H1 (cell line): ENCODE measurements at regions not wholly inside any gene's neighbourhood (a gene's known extent, or its start where the extent isn't known, plus 50 kb on each side); places are given as distances from the start of the nearest gene placed in this dataset.

Experiments
- CTCF ChIA-PET: fragments of 300-600 bp; sonication (Branson Sonifier 250); formaldehyde crosslinking; loops from one replicate; lab custom pipeline; 2021; ENCODE audit not compliant: partially characterized antibody; lab: Charles Lee
- POLR2A ChIA-PET: fragments of 300-600 bp; sonication (Branson Sonifier 250); formaldehyde crosslinking; loops from one replicate; lab custom pipeline; 2021; ENCODE audit warnings: inconsistent platforms; ENCODE audit not compliant: partially characterized antibody; lab: Charles Lee
- DNase-seq, 2 experiments: peaks; one replicate each; pipeline versions ENCODE4 v3.0.0 to v3.0.0-alpha.2; 2010 to 2022; ENCODE audit warnings: low spot score in 2 of 2, low read depth in 1 of 2, mixed read lengths in 1 of 2
- FAIRE-seq: peaks from 2 replicates; lab custom pipeline; 2011; peaks lifted over from hg19 to GRCh38; lab: Jason Lieb, UNC
- H2AFZ ChIP-seq: 2 replicates; pipeline ENCODE4 v1.8.1; 2012; ENCODE audit warnings: low read length, inconsistent platforms
- H2AK5ac ChIP-seq: 2 replicates; pipeline ENCODE4 v1.6.1; 2013; ENCODE audit warnings: low read depth, low read length
- H2BK120ac ChIP-seq: replicated peaks from 2 replicates; pipeline ENCODE3; 2013; ENCODE audit warnings: low read depth, low read length, inconsistent platforms
- H2BK12ac ChIP-seq: 2 replicates; pipeline ENCODE4 v1.6.1; 2013; ENCODE audit warnings: low read depth, low read length
- H2BK15ac ChIP-seq: 2 replicates; pipeline ENCODE4 v1.6.1; 2013; ENCODE audit warnings: low read length
- H2BK20ac ChIP-seq: 2 replicates; pipeline ENCODE4 v1.6.1; 2013; ENCODE audit warnings: low read length
- H2BK5ac ChIP-seq: 2 replicates; pipeline ENCODE4 v1.6.1; 2013; ENCODE audit warnings: low read depth, low read length
- H3K14ac ChIP-seq: 2 replicates; pipeline ENCODE4 v1.6.1; 2013; ENCODE audit warnings: inconsistent platforms; ENCODE audit not compliant: insufficient read length
- H3K18ac ChIP-seq: 2 replicates; pipeline ENCODE4 v1.6.1; 2013; ENCODE audit warnings: low read length; ENCODE audit errors: extremely low read depth
- H3K23ac ChIP-seq: 2 replicates; pipeline ENCODE4 v1.6.1; 2013; ENCODE audit warnings: inconsistent platforms; ENCODE audit not compliant: insufficient read length
- H3K23me2 ChIP-seq: 2 replicates; pipeline ENCODE4 v1.6.1; 2013; ENCODE audit warnings: low read depth, low read length
- H3K27ac ChIP-seq: 2 replicates; pipeline ENCODE4 v1.6.1; 2011; ENCODE audit warnings: low read depth, low read length, inconsistent platforms
- H3K27me3 ChIP-seq, 4 experiments: replicated peaks in 1 of 4; 1 replicate in 1 of 4; 2 replicates in 3 of 4; pipeline versions ENCODE4 v1.6.1 to v1.8.1; 2011 to 2013; ENCODE audit warnings: low read length in 3 of 4, mild to moderate bottlenecking in 3 of 4, inconsistent platforms in 2 of 4, mixed read lengths in 2 of 4, moderate library complexity in 1 of 4; ENCODE audit not compliant: control insufficient read depth in 3 of 4, insufficient read depth in 3 of 4; ENCODE audit errors: extremely low read depth in 1 of 4
- H3K36me3 ChIP-seq, 4 experiments: 2 replicates each; pipeline versions ENCODE4 v1.6.1 to v1.8.1; 2011 to 2013; ENCODE audit warnings: mild to moderate bottlenecking in 4 of 4, low read length in 3 of 4, moderate library complexity in 2 of 4, control low read depth in 1 of 4, inconsistent platforms in 1 of 4; ENCODE audit not compliant: insufficient read depth in 4 of 4, control insufficient read depth in 2 of 4
- H3K4ac ChIP-seq: replicated peaks from 2 replicates; pipeline ENCODE3; 2013; ENCODE audit warnings: low read length, low read depth, mixed read lengths, inconsistent platforms; ENCODE audit not compliant: insufficient read length
- H3K4me1 ChIP-seq, 4 experiments: replicated peaks in 1 of 4; 1 replicate in 1 of 4; 2 replicates in 3 of 4; pipeline versions ENCODE4 v1.6.1 to v1.8.1; 2011 to 2013; ENCODE audit warnings: low read length in 3 of 4, inconsistent platforms in 2 of 4, mixed read lengths in 1 of 4; ENCODE audit not compliant: insufficient read depth in 4 of 4, control insufficient read depth in 3 of 4
- H3K4me2 ChIP-seq, 2 experiments: 2 replicates each; pipeline versions ENCODE4 v1.6.1 to v1.8.1; 2011 to 2013; ENCODE audit warnings: low read depth in 2 of 2, low read length in 2 of 2, control low read depth in 1 of 2, inconsistent platforms in 1 of 2, mild to moderate bottlenecking in 1 of 2; ENCODE audit not compliant: insufficient read depth in 1 of 2
- H3K4me3 ChIP-seq, 4 experiments: fragments of 200-600, 300-600 bp in 1 of 4; sonication (generic), shearing (Covaris generic), sonication (Bioruptor Twin) in 1 of 4; 2 replicates each; pipeline versions ENCODE4 v1.5.1 to v1.8.1; 2011 to 2016; ENCODE audit warnings: low read length in 4 of 4, low read depth in 3 of 4, control low read depth in 2 of 4, inconsistent platforms in 2 of 4, mild to moderate bottlenecking in 2 of 4, mixed read lengths in 1 of 4, moderate library complexity in 1 of 4; ENCODE audit not compliant: insufficient read depth in 2 of 4; ENCODE audit errors: extremely low read depth in 1 of 4
- H3K56ac ChIP-seq: replicated peaks from 2 replicates; pipeline ENCODE3; 2013; ENCODE audit warnings: low read depth, mild to moderate bottlenecking, mixed read lengths, low read length, inconsistent platforms; ENCODE audit not compliant: insufficient read length
- H3K79me1 ChIP-seq: 2 replicates; pipeline ENCODE4 v1.6.1; 2013; ENCODE audit warnings: low read depth, low read length, control low read depth
- H3K79me2 ChIP-seq, 2 experiments: 2 replicates each; pipeline versions ENCODE4 v1.6.1 to v1.8.1; 2012 to 2013; ENCODE audit warnings: low read length in 2 of 2, mild to moderate bottlenecking in 2 of 2, inconsistent platforms in 1 of 2; ENCODE audit not compliant: insufficient read depth in 2 of 2, control insufficient read depth in 1 of 2
- H3K9ac ChIP-seq, 4 experiments: replicated peaks in 1 of 4; 1 replicate in 1 of 4; 2 replicates in 3 of 4; pipeline versions ENCODE4 v1.6.1 to v1.8.1; 2011 to 2013; ENCODE audit warnings: low read depth in 3 of 4, low read length in 3 of 4, control low read depth in 2 of 4, mild to moderate bottlenecking in 2 of 4, moderate library complexity in 2 of 4, inconsistent platforms in 1 of 4; ENCODE audit errors: extremely low read depth in 1 of 4
- H3K9me3 ChIP-seq, 2 experiments: 2 replicates each; pipeline versions ENCODE4 v1.6.1 to v1.8.1; 2012 to 2013; ENCODE audit warnings: mild to moderate bottlenecking in 2 of 2, moderate library complexity in 2 of 2, control low read depth in 1 of 2, inconsistent platforms in 1 of 2, low read depth in 1 of 2, low read length in 1 of 2, mixed read lengths in 1 of 2; ENCODE audit not compliant: insufficient read depth in 2 of 2
- H4K20me1 ChIP-seq, 2 experiments: replicated peaks in 1 of 2; 2 replicates each; pipeline versions ENCODE3 to v1.8.1; 2011 to 2013; ENCODE audit warnings: inconsistent platforms in 2 of 2, low read length in 2 of 2, mild to moderate bottlenecking in 1 of 2; ENCODE audit not compliant: insufficient read depth in 2 of 2, control insufficient read depth in 1 of 2
- H4K5ac ChIP-seq: 2 replicates; pipeline ENCODE4 v1.6.1; 2013; ENCODE audit warnings: low read length, low read depth, mixed read lengths, inconsistent platforms; ENCODE audit not compliant: insufficient read length
- H4K8ac ChIP-seq: 2 replicates; pipeline ENCODE4 v1.8.0; 2013; ENCODE audit warnings: mild to moderate bottlenecking, moderate library complexity, low read length, inconsistent platforms; ENCODE audit not compliant: insufficient read depth; ENCODE audit errors: extremely low read depth
- H4K91ac ChIP-seq: replicated peaks from 2 replicates; pipeline ENCODE3; 2013; ENCODE audit warnings: low read length, mixed read lengths, inconsistent platforms; ENCODE audit not compliant: insufficient read length
- CTCF ChIP-seq, 3 experiments: IDR thresholded peaks; 1 replicate in 2 of 3; 2 replicates in 1 of 3; pipeline versions ENCODE4 v1.5.1 to v1.6.1; 2011; ENCODE audit warnings: low read length in 3 of 3, mild to moderate bottlenecking in 3 of 3, inconsistent platforms in 2 of 3, low read depth in 1 of 3, moderate library complexity in 1 of 3; ENCODE audit not compliant: insufficient read depth in 1 of 3; ENCODE audit errors: control extremely low read depth in 1 of 3
- GABPA ChIP-seq: IDR thresholded peaks from 2 replicates; pipeline ENCODE4 v1.6.1; 2011; ENCODE audit warnings: mild to moderate bottlenecking, low read length, moderate library complexity, borderline replicate concordance; ENCODE audit not compliant: insufficient read depth
- KDM4A ChIP-seq: IDR thresholded peaks from one replicate; pipeline ENCODE4 v1.7.1; 2012; ENCODE audit warnings: low read depth, mild to moderate bottlenecking, moderate library complexity, low read length, inconsistent platforms; ENCODE audit not compliant: severe bottlenecking
- PHF8 ChIP-seq: fragments of 200-600 bp; sonication (generic); conservative IDR thresholded peaks from 2 replicates; pipeline ENCODE4 v1.7.1; 2012; ENCODE audit warnings: low read depth, mild to moderate bottlenecking, inconsistent platforms, low read length, moderate library complexity
- RAD21 ChIP-seq, 2 experiments: IDR thresholded peaks in 1 of 2; conservative IDR thresholded peaks in 1 of 2; 2 replicates each; pipeline ENCODE4 v1.6.1; 2011; ENCODE audit warnings: low read depth in 2 of 2, low read length in 2 of 2, improper control_type of control experiment in 1 of 2, inconsistent platforms in 1 of 2, mild to moderate bottlenecking in 1 of 2, moderate library complexity in 1 of 2
- YY1 ChIP-seq: IDR thresholded peaks from 2 replicates; pipeline ENCODE4 v1.6.1; 2011; ENCODE audit warnings: low read depth, mild to moderate bottlenecking, low read length
- WGBS, 2 experiments: shearing (Covaris generic) in 1 of 2; methylation state at CpG; one replicate each; pipeline versions ENCODE4 v1.1.6 to v1.1.7; 2013 to 2015; ENCODE audit warnings: low lambda C conversion rate in 2 of 2, mixed read lengths in 2 of 2, inconsistent platforms in 1 of 2, low coverage in 1 of 2, missing lambda C conversion rate in 1 of 2; ENCODE audit not compliant: insufficient replicate concordance in 2 of 2, insufficient coverage in 1 of 2, insufficient read length in 1 of 2; ENCODE audit errors: extremely low coverage in 1 of 2, missing lambda C conversion rate in 1 of 2; 5-methylcytosine and 5-hydroxymethylcytosine counted together

- no peak overlapping the region for H3K14ac ChIP-seq
- H2BK120ac ChIP-seq: no peak overlapping the region
- no peak overlapping the region for H4K5ac ChIP-seq
- no peak overlapping the region for H3K27ac ChIP-seq
- no peak overlapping the region for H2BK20ac ChIP-seq
- H4K91ac ChIP-seq: no peak overlapping the region
- H3K4me1 ChIP-seq: peaks cover 0 to 8% (median 4%) of the 10 kb centered on the region in 4 experiments; a peak in 3 of 7 replicates
- peaks cover 2% of the 10 kb centered on the region; the same call in 1 of the 2 replicates for H3K23me2 ChIP-seq
- no peak overlapping the region for H2BK12ac ChIP-seq
- no peak overlapping the region for H2BK15ac ChIP-seq
- WGBS, 2 experiments: 92% methylated on average over 4 of the region's 4 CpGs; no CpG with 5 or more reads in 1 of the 2 experiments
- no peaks in the 10 kb centered on the region for H3K9me3 ChIP-seq
- DNase-seq: no peak
- H3K27me3 ChIP-seq: no peaks in the 10 kb centered on the region
- no peaks in the 10 kb centered on the region for H4K20me1 ChIP-seq
- no peak overlapping the region for H3K23ac ChIP-seq
- H3K79me2 ChIP-seq: no peaks in the 10 kb centered on the region
- no peak overlapping the region for H2AK5ac ChIP-seq
- TF ChIP-seq KDM4A: no peak
- no peak for TF ChIP-seq RAD21 (IDR thresholded peaks at IDR 0.05 in 1 of 2, conservative IDR thresholded peaks at IDR 0.05 in 1 of 2; ENCODE audit: low read depth in 2 of 2, low read length in 2 of 2)
- no peak for TF ChIP-seq PHF8
- no peak for TF ChIP-seq CTCF (IDR thresholded peaks at IDR 0.05; ENCODE audit: control extremely low read depth in 1 of 3, insufficient read depth in 1 of 3, low read depth in 1 of 3, low read length in 3 of 3)
- TF ChIP-seq YY1: no peak
- TF ChIP-seq GABPA: no peak
- H3K56ac ChIP-seq: no peak overlapping the region
- H3K4ac ChIP-seq: no peak overlapping the region
- H3K79me1 ChIP-seq: no peaks in the 10 kb centered on the region
- H3K9ac ChIP-seq: no peak overlapping the region
- no peak overlapping the region for H3K4me2 ChIP-seq
- no peak overlapping the region for H4K8ac ChIP-seq
- no peak overlapping the region for H2AFZ ChIP-seq
- ChIA-PET POLR2A (no interaction called here), CTCF (interaction anchor here (1.6 kb wide), 1 partner anchor 521 kb away, joined by 3 read pairs; no protein-coding TSS in a partner anchor)
- FAIRE-seq: no peak
- H3K18ac ChIP-seq: no peak overlapping the region
- no peak overlapping the region for H3K4me3 ChIP-seq
- H3K36me3 ChIP-seq: no peaks in the 10 kb centered on the region
- no peak overlapping the region for H2BK5ac ChIP-seq
Measured at GRCh38 chr1:164058198-164058597, 500.8 kb upstream of the PBX1 start.
